Activated naive CD8-positive, alpha-beta T cell (primary cell): ENCODE measurements at regions not wholly inside any gene's neighbourhood (a gene's known extent, or its start where the extent isn't known, plus 50 kb on each side); places are given as distances from the start of the nearest gene placed in this dataset.
A peak's percentile ranks its signal among the peaks of the same experiment; 100 is the strongest.

Experiments used
- H3K27ac Mint-ChIP-seq: one replicate; pipeline ENCODE4 v1.8.0; 2021; ENCODE audit warnings: mixed read lengths
- H3K27me3 Mint-ChIP-seq: one replicate; pipeline ENCODE4 v1.8.0; 2021; ENCODE audit warnings: mixed read lengths
- H3K36me3 Mint-ChIP-seq: one replicate; pipeline ENCODE4 v1.8.0; 2021; ENCODE audit warnings: mixed read lengths
- H3K4me1 Mint-ChIP-seq: one replicate; pipeline ENCODE4 v1.8.0; 2021; ENCODE audit warnings: low read depth, mixed read lengths
- H3K4me3 Mint-ChIP-seq: one replicate; pipeline ENCODE4 v1.8.0; 2021; ENCODE audit warnings: mild to moderate bottlenecking, mixed read lengths
- H3K9me3 Mint-ChIP-seq: one replicate; pipeline ENCODE4 v1.8.0; 2021; ENCODE audit warnings: low read depth, mixed read lengths

DNA sequence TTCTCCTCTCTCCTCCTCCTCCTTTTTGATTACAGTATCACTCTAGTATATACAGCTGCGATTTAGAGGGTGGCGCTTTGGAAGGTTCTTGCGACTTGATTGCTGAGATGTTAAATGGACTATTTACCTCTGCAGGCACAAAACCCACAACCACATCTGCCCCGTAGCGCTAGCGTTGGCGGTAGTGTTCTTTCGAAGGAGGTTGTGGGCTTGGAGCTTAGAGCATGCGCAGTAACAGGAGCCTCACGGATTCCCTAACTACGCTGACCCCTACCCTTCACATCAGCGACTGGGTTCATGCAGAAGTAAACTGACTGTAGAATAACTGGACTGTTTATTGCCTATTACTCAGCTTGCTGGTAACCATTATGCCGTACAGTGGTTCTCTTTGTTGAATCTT, 58.0 kb downstream of the CGGBP1 start:
- Mint-ChIP-seq H3K9me3 (no peaks in the 10 kb centered on the region), H3K4me1 (peaks cover 24% of the 10 kb centered on the region), H3K36me3 (no peaks in the 10 kb centered on the region), H3K4me3 (peak overlapping the region; percentile 54), H3K27ac (no peak overlapping the region), H3K27me3 (peaks cover 1% of the 10 kb centered on the region)

DNA sequence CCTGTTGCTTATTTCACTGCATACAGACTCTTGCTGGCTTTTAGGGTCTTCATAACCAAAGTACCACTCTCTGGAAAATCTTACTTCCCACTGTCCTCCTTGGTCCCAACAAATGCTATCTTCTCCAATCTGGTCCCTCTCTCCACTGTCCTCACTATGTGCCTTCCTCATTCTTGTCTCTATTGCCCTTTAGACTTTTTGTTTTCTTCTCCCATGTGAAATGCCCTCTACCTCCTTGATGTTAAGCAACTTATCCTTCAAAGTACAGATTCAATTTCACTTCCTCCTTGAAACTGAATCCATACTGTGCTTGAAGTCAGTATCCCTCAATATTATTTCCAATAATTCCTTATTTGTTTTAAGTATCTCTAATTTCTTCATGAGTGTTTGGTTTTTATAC, 60.8 kb downstream of the CGGBP1 start:
- Mint-ChIP-seq H3K4me3 (no peak overlapping the region), H3K4me1 (peaks cover 20% of the 10 kb centered on the region), H3K27me3 (peaks cover 1% of the 10 kb centered on the region)

DNA sequence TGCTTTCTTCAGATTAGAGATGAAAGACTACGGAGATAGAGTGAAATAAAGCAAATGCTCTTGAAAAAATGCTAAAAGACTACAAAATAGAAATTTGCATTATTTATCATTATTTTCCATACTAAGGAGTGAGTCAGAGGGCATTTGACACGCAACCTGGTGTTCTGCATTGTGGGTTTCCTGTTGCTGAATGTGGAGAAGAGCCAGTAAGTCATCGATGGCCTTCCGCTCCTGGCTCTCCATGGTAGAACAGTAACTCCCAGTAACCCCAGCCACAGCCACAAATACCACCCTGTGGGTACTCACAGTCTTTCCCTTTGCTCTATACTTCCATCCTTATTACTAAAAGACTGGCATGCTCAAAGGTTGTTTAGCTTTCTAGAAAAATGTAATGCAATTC, 61.5 kb downstream of the CGGBP1 start:
- Mint-ChIP-seq H3K4me3 (peak overlapping the region; percentile 68), H3K27me3 (peaks cover 1% of the 10 kb centered on the region), H3K36me3 (no peaks in the 10 kb centered on the region), H3K4me1 (peaks cover 20% of the 10 kb centered on the region), H3K27ac (peak overlapping the region; percentile 81), H3K9me3 (no peaks in the 10 kb centered on the region)

More for the DNA sequence above, 60.8 kb downstream of the CGGBP1 start:
- Mint-ChIP-seq H3K9me3 (no peaks in the 10 kb centered on the region), H3K27ac (no peak overlapping the region), H3K36me3 (no peaks in the 10 kb centered on the region)

DNA sequence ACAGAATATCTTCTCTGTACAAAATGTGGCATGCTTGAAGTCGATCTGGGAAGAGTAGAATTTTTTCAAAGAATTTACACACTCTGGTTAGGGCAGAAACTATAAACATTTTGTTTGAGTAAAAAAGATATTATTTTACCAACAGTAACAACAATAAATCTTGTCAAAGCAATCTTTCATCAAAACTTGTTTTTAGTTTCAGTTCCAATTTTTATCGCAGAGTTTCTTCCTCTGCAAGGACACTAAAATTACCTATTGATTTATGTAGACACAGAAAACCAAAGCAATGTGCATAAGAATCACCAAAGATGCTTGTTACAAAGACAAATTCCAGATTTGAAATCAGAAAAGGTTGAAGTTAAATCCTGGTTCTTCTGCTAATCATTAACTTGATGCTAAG, 61.9 kb downstream of the CGGBP1 start:
- H3K4me3 Mint-ChIP-seq, result peak overlapping the region; percentile 68
- peak overlapping the region; percentile 81 for H3K27ac Mint-ChIP-seq
- H3K4me1 Mint-ChIP-seq, result peaks cover 20% of the 10 kb centered on the region
- no peaks in the 10 kb centered on the region for H3K36me3 Mint-ChIP-seq
- peaks cover 1% of the 10 kb centered on the region for H3K27me3 Mint-ChIP-seq
- no peaks in the 10 kb centered on the region for H3K9me3 Mint-ChIP-seq

DNA sequence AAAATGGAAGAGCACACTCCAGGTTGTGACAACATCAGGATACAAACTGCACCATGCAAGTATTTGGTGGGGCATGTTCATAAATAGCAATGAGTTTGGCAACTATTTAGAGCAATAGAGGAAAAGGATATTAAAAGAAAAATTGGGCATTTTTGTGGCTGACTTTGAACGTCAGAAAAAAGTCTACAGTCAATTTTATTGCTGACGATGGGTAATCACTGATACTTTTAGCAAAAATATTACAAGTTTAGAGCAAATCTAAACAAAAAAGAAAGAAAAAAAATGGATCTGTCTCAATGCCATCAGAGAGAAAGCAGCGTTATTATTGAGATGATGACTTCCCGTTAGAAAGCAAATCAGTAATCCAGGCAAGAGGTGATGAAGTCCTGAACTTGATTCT, 65.2 kb downstream of the CGGBP1 start:
- Mint-ChIP-seq H3K4me1 (peaks cover 17% of the 10 kb centered on the region), H3K27ac (no peak overlapping the region), H3K4me3 (no peak overlapping the region), H3K9me3 (no peaks in the 10 kb centered on the region), H3K36me3 (no peaks in the 10 kb centered on the region), H3K27me3 (no peaks in the 10 kb centered on the region)

DNA sequence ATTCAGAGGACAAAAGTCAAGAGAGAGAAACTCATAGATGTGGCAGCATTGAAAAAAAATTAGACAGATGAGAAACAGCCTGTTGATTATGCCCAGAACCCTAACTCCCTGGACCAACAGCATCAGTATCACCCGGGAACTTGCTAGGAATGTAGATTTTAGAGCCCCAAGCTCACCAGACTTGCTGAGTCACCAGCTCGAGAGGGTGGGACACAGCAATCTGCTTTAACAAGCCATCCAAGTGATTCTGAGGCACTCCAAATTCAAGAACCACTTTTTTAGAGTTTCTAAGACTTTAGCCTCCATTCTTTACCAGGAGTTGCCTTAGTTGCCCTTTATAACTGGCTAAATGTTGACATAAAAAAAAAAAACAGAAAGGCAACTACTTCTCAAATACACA, 70.9 kb downstream of the CGGBP1 start:
- Mint-ChIP-seq H3K9me3 (no peaks in the 10 kb centered on the region), H3K27me3 (peaks cover 2% of the 10 kb centered on the region), H3K27ac (no peak overlapping the region), H3K4me3 (no peak overlapping the region), H3K4me1 (no peaks in the 10 kb centered on the region), H3K36me3 (no peaks in the 10 kb centered on the region)

DNA sequence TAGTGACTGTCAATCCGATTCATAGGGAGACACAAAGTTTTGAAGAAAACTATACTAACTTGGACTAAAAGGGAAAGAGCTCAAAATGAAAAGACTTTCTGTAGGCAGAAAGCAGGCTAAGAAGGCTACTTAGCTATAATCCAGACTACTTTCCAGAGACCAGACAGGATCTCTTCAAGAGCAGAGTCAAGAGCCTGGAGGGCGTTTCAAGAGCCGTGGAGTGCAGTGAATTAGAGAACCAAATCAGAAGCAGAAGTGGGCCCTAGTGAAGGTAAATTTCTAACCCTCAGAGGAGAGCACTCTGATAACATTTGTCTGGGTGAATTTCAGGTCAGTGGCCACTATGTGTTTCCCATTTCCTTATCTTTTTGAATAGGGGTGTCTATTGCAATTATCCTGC, 76.4 kb downstream of the CGGBP1 start:
- Mint-ChIP-seq H3K4me3 (no peak overlapping the region), H3K36me3 (no peaks in the 10 kb centered on the region), H3K4me1 (no peaks in the 10 kb centered on the region)

DNA sequence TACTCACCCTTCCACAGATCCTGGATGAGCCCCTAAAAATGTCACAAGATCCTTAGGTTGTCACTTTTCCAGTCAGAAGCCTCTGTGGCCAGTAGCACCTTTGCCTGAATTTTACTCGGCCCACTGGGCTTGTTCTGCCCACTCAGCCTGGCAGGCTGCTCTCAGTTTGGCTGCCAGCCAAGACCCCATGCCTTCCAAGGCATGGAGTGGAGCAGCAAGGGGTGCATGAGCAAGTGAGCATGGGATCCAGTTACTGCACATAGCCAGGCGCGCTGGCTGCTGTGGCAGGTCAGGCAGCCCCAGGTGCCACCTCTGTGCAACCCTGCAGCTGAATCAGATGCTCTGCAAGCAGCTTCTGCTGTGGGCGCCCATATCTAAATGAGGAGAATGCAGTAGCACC, 79.3 kb downstream of the CGGBP1 start:
- Mint-ChIP-seq H3K4me3 (no peak overlapping the region), H3K36me3 (no peaks in the 10 kb centered on the region), H3K9me3 (no peaks in the 10 kb centered on the region), H3K27ac (no peak overlapping the region), H3K27me3 (no peaks in the 10 kb centered on the region), H3K4me1 (no peaks in the 10 kb centered on the region)

More for the DNA sequence above, 76.4 kb downstream of the CGGBP1 start:
- no peaks in the 10 kb centered on the region for H3K9me3 Mint-ChIP-seq
- no peak overlapping the region for H3K27ac Mint-ChIP-seq
- H3K27me3 Mint-ChIP-seq, result peaks cover 2% of the 10 kb centered on the region

DNA sequence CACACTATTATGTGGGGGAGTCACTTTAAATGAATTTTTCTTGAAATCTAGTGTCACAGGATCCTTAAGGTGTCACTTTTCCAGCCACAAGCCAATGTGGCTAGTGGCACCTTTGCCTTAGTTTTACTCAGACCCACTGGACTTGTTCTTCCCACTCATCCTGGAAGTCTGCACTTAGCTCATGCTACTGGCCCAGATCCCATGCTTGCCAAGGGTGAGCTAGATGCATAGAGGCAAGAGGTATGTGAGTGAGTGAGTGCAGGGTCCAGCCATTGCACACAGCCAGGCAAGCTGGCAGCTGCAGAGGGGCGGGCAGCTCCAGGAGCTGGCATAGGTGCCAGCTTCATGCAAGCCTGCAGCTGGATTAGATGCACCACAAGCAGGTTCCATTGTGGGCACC, 81.0 kb downstream of the CGGBP1 start:
- H3K27me3 Mint-ChIP-seq, result peaks cover 2% of the 10 kb centered on the region
- H3K27ac Mint-ChIP-seq, result no peak overlapping the region

DNA sequence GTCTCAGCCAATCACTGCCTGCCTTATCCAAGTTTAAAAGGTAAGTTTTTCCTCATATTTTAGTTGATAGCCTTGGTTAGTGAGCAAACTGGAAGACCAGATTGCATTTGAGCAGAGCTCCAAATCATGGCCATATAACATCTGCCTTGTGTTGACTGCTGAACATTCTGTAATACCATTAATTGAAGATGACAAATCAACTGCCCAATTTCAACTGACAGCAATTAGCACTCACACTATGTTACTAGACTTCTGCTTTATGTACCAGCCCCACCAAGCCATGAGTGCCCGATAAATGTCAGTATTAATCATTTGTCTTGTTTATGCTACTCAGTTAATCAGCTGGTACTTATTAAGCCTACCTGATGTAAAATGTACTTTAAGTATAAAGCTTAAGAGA, 83.1 kb downstream of the CGGBP1 start:
- H3K27ac Mint-ChIP-seq, result no peak overlapping the region
- H3K9me3 Mint-ChIP-seq, result no peaks in the 10 kb centered on the region
- H3K4me1 Mint-ChIP-seq, result no peaks in the 10 kb centered on the region
- H3K27me3 Mint-ChIP-seq, result peaks cover 2% of the 10 kb centered on the region
- no peak overlapping the region for H3K4me3 Mint-ChIP-seq
- H3K36me3 Mint-ChIP-seq, result no peaks in the 10 kb centered on the region

More for the DNA sequence above, 81.0 kb downstream of the CGGBP1 start:
- H3K36me3 Mint-ChIP-seq, result no peaks in the 10 kb centered on the region
- H3K4me3 Mint-ChIP-seq, result no peak overlapping the region
- H3K4me1 Mint-ChIP-seq, result no peaks in the 10 kb centered on the region
- no peaks in the 10 kb centered on the region for H3K9me3 Mint-ChIP-seq

DNA sequence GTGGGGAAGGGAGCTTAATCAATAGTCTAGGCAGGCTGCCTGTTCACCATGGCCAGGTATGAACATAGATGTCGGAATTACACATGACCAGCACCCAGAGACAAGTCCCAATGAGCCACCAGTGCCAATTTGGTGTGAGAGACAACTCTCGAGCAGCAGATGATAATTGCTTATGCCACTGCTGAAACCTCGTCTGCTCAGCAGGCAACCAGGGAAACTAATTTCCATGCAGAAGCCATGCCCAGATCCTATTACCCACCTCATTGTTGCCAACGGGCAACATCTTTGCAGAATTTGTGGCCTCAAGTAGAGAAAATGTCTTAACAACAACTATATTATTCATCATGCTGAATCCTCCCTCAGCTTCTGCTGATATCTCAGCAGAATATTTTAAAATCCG, 84.9 kb downstream of the CGGBP1 start:
- Mint-ChIP-seq H3K27ac (no peak overlapping the region), H3K36me3 (no peaks in the 10 kb centered on the region), H3K4me3 (no peak overlapping the region), H3K9me3 (no peaks in the 10 kb centered on the region), H3K4me1 (no peaks in the 10 kb centered on the region), H3K27me3 (peaks cover 2% of the 10 kb centered on the region)

DNA sequence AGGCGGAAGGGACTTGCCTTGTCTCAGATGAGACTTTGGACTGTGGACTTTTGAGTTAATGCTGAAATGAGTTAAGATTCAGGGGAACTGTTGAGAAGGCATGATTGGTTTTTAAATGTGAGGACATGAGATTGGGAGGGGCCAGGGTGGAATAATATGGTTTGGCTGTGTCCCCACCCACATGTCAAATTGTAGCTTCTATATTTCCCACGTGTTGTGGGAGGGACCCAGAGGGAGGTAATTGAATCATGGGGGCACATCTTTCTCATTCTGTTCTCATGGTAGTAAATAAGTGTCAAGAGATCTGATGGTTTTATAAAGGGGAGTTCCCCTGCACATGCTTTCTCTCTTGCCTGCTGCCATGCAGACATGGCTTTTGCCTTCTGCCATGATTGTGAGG, 89.2 kb downstream of the CGGBP1 start:
- H3K4me3 Mint-ChIP-seq, result no peak overlapping the region
- peaks cover 5% of the 10 kb centered on the region for H3K27me3 Mint-ChIP-seq
- H3K4me1 Mint-ChIP-seq, result no peaks in the 10 kb centered on the region
- no peaks in the 10 kb centered on the region for H3K36me3 Mint-ChIP-seq
- no peaks in the 10 kb centered on the region for H3K9me3 Mint-ChIP-seq
- H3K27ac Mint-ChIP-seq, result no peak overlapping the region

DNA sequence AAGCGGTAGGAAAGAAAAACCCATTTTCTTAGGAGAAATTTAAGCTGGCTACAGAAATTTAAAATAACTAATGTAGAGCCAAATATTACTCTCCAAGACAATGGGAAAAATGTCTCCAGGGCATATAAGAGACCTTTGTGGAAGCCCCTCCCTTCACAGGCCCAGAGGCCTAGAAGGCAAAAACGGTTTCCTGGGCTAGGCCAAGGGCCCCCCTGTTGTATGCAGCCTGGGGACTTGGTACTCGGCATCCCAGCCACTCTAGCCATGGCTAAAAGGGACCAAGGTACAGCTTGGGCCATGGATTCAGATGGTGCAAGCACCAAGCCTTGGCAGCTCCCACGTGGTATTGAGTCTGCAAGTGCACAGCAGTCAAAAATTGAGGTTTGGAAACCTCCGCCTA, 90.1 kb downstream of the CGGBP1 start:
- Mint-ChIP-seq H3K36me3 (no peaks in the 10 kb centered on the region), H3K27me3 (peaks cover 6% of the 10 kb centered on the region), H3K9me3 (no peaks in the 10 kb centered on the region), H3K4me3 (no peak overlapping the region), H3K27ac (no peak overlapping the region), H3K4me1 (no peaks in the 10 kb centered on the region)

DNA sequence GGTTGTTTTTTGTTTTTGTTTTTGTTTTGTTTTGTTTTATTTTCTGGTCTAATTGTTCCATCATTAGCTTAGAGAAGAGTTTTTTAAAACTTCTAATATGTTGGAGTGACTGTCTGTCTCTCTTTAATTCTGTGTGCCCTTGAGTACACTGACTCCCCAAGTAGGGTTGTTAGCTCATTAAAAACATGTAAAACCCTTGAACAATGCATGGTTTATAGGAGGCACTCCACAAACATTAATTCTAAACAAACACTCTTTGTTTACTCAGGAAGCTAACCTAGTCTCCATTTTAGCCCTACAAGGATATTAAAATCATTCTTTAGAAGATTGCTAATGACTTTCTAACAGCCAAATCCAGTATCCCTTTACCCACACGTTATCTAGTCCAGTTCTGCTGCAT, 100.5 kb downstream of the CGGBP1 start:
- Mint-ChIP-seq H3K27ac (no peak overlapping the region), H3K4me1 (no peaks in the 10 kb centered on the region), H3K9me3 (no peaks in the 10 kb centered on the region), H3K27me3 (peaks cover 8% of the 10 kb centered on the region), H3K4me3 (no peak overlapping the region), H3K36me3 (no peaks in the 10 kb centered on the region)

DNA sequence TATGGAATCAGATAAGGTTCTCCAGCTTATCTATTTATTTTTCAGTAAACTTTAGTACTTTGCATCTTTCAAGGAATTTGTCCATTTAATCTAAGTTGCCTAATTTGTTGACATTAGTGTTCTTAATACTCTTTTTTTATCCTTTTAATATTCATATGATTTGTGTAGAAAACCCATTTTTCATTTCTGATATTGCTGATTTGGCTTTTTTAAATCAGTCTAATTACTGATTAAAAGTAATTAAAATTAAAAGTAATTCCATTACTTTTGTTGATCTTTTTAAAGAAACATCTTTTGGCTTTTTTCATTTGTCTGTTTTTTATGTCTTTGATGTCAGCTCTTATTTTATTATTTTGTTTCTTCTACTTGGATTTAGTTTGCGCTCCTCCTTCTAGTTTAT, 101.2 kb downstream of the CGGBP1 start:
- Mint-ChIP-seq H3K27me3 (peaks cover 8% of the 10 kb centered on the region), H3K27ac (no peak overlapping the region), H3K4me3 (no peak overlapping the region), H3K36me3 (no peaks in the 10 kb centered on the region), H3K4me1 (no peaks in the 10 kb centered on the region), H3K9me3 (no peaks in the 10 kb centered on the region)

DNA sequence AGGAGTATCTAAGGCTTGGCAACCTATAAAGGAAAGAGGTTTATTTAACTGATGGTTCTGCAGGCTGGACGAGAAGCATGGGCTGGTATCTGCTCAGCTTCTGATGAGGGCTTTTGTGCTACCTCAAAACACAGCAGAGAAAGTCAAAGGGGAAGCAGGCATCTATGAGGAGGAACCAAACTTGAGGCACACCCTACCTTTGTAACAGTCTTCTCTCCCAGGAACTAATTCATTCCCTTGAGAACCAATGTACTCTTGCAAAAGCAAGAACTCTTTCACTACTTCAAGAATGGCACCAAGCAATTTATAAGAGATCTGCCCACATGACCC, 109.0 kb downstream of the CGGBP1 start:
- Mint-ChIP-seq H3K27ac (no peak overlapping the region), H3K36me3 (no peaks in the 10 kb centered on the region), H3K9me3 (no peaks in the 10 kb centered on the region), H3K27me3 (peaks cover 3% of the 10 kb centered on the region), H3K4me3 (no peak overlapping the region), H3K4me1 (no peaks in the 10 kb centered on the region)
